ENCODE measurements at regions not wholly inside any gene's neighbourhood (a gene's known extent, or its start where the extent isn't known, plus 50 kb on each side); places are given as distances from the start of the nearest gene placed in this dataset.

DNA sequence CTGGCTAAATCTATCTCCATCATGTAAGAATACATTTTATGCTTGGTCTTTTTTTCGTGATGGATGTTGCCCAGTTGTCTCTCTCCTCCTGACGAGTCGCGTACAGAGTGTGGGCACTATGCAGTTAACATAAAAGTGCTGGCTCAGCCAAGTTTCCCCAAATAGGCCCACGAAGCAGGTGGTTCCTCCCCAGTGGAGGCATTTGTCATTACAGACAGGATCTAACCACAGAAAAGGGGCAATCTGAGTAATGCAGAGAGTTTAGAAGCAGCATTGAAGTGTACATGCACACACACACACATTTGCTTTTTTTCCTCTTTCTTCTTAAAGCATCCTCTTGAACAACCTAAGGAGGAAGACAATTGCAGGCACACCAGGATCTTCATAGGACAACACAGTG, 188.7 kb upstream of the VCX start:
- Histone ChIP-seq H3K36me3 (ENCODE audit: low read depth) (no peaks in the 10 kb centered on the region), H3K4me3 (ENCODE audit: severe bottlenecking) (no peak overlapping the region), H3K4me1 (ENCODE audit: insufficient read depth, poor library complexity, severe bottlenecking) (no peaks in the 10 kb centered on the region), H3K27ac (ENCODE audit: poor library complexity, severe bottlenecking) (no peak overlapping the region), H3K27me3 (ENCODE audit: insufficient read depth, poor library complexity, severe bottlenecking) (no peaks in the 10 kb centered on the region), H3K9me3 (ENCODE audit: severe bottlenecking) (no peaks in the 10 kb centered on the region)
- DNase-seq (ENCODE audit: low spot score) (no peak), ATAC-seq (ENCODE audit: low read depth) (no peak)
- TF ChIP-seq, protein P1, sequence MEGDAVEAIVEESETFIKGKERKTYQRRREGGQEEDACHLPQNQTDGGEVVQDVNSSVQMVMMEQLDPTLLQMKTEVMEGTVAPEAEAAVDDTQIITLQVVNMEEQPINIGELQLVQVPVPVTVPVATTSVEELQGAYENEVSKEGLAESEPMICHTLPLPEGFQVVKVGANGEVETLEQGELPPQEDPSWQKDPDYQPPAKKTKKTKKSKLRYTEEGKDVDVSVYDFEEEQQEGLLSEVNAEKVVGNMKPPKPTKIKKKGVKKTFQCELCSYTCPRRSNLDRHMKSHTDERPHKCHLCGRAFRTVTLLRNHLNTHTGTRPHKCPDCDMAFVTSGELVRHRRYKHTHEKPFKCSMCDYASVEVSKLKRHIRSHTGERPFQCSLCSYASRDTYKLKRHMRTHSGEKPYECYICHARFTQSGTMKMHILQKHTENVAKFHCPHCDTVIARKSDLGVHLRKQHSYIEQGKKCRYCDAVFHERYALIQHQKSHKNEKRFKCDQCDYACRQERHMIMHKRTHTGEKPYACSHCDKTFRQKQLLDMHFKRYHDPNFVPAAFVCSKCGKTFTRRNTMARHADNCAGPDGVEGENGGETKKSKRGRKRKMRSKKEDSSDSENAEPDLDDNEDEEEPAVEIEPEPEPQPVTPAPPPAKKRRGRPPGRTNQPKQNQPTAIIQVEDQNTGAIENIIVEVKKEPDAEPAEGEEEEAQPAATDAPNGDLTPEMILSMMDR (IDR thresholded peaks at IDR 0.05; ENCODE audit: poor library complexity, severe bottlenecking): no peak

GRCh38 chrX:7647831-7648230, 195.1 kb upstream of the VCX start:
- ATAC-seq (ENCODE audit: low read depth): no peak

GRCh38 chrX:7641141-7641540, 201.8 kb upstream of the VCX start:
- Histone ChIP-seq H3K9me3 (ENCODE audit: severe bottlenecking) (no peaks in the 10 kb centered on the region), H3K4me1 (ENCODE audit: insufficient read depth, poor library complexity, severe bottlenecking) (no peaks in the 10 kb centered on the region), H3K27me3 (ENCODE audit: insufficient read depth, poor library complexity, severe bottlenecking) (no peaks in the 10 kb centered on the region), H3K27ac (ENCODE audit: poor library complexity, severe bottlenecking) (no peak overlapping the region), H3K4me3 (ENCODE audit: severe bottlenecking) (no peak overlapping the region), H3K36me3 (ENCODE audit: low read depth) (no peaks in the 10 kb centered on the region)
- DNase-seq (ENCODE audit: low spot score) (no peak), ATAC-seq (ENCODE audit: low read depth) (no peak)
- TF ChIP-seq, protein P1 (IDR thresholded peaks at IDR 0.05; ENCODE audit: poor library complexity, severe bottlenecking): no peak

More at GRCh38 chrX:7647831-7648230, 195.1 kb upstream of the VCX start:
- H3K4me1 ChIP-seq (ENCODE audit: insufficient read depth, poor library complexity, severe bottlenecking): no peaks in the 10 kb centered on the region
- no peak overlapping the region for H3K27ac ChIP-seq (ENCODE audit: poor library complexity, severe bottlenecking)
- no peaks in the 10 kb centered on the region for H3K27me3 ChIP-seq (ENCODE audit: insufficient read depth, poor library complexity, severe bottlenecking)
- no peaks in the 10 kb centered on the region for H3K9me3 ChIP-seq (ENCODE audit: severe bottlenecking)
- TF ChIP-seq, protein P1 (IDR thresholded peaks at IDR 0.05; ENCODE audit: poor library complexity, severe bottlenecking): no peak
- no peak for DNase-seq (ENCODE audit: low spot score)
- H3K4me3 ChIP-seq (ENCODE audit: severe bottlenecking): no peak overlapping the region
- H3K36me3 ChIP-seq (ENCODE audit: low read depth): no peaks in the 10 kb centered on the region

- no peaks in the 10 kb centered on the region for H3K27me3 ChIP-seq (ENCODE audit: insufficient read depth, poor library complexity, severe bottlenecking)
- no peak overlapping the region for H3K27ac ChIP-seq (ENCODE audit: poor library complexity, severe bottlenecking)
- no peaks in the 10 kb centered on the region for H3K4me1 ChIP-seq (ENCODE audit: insufficient read depth, poor library complexity, severe bottlenecking)
- no peak for ATAC-seq (ENCODE audit: low read depth)
- TF ChIP-seq, protein P1 (IDR thresholded peaks at IDR 0.05; ENCODE audit: poor library complexity, severe bottlenecking): no peak
- H3K36me3 ChIP-seq (ENCODE audit: low read depth): no peaks in the 10 kb centered on the region
- H3K4me3 ChIP-seq (ENCODE audit: severe bottlenecking): no peak overlapping the region
- no peaks in the 10 kb centered on the region for H3K9me3 ChIP-seq (ENCODE audit: severe bottlenecking)
- DNase-seq (ENCODE audit: low spot score): no peak
These were observed 202.6 kb upstream of the VCX start for GRCh38 chrX:7640392-7640791.

DNA sequence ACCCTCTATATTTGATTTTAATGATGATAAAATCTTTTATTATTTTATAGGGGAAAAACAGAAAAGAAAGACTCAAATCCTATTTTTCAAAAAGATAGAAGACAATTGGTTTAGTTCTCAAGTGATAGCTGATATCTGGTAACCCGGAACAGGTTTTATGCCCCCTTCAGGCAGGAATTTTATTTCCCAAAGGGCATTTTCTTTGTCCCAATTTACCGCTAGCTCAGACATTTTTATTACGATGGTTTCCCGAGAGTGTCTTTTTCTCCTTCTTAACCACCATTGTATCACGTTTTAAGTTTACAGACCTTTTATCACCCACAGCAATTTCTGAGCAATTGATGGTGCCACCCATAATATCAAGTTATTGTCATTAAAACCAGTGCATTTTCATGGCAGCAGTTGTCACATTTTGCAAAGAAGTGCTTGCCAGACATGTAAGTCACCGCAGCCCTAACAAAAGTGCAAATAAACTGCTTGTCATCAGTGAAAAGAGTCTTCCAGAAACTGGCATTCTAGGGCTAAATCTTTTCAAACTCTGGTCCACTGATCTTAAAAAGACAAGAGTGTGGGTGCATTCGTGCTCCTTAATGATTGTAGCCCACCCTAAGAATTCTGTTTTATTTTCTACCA, 204.8 kb upstream of the VCX start:
- no peak for DNase-seq (ENCODE audit: low spot score)
- no peak overlapping the region for H3K27ac ChIP-seq (ENCODE audit: poor library complexity, severe bottlenecking)
- no peaks in the 10 kb centered on the region for H3K27me3 ChIP-seq (ENCODE audit: insufficient read depth, poor library complexity, severe bottlenecking)
- H3K4me1 ChIP-seq (ENCODE audit: insufficient read depth, poor library complexity, severe bottlenecking): no peaks in the 10 kb centered on the region
- no peak for ATAC-seq (ENCODE audit: low read depth)
- H3K36me3 ChIP-seq (ENCODE audit: low read depth): no peaks in the 10 kb centered on the region
- H3K4me3 ChIP-seq (ENCODE audit: severe bottlenecking): no peak overlapping the region
- H3K9me3 ChIP-seq (ENCODE audit: severe bottlenecking): no peaks in the 10 kb centered on the region
- TF ChIP-seq, protein P1 (IDR thresholded peaks at IDR 0.05; ENCODE audit: poor library complexity, severe bottlenecking): no peak

Measured in RWPE2 (cell line).